HG02840 (cell line): ENCODE measurements at regions not wholly inside any gene's neighbourhood (a gene's known extent, or its start where the extent isn't known, plus 50 kb on each side); places are given as distances from the start of the nearest gene placed in this dataset.

Source experiments
- ATAC-seq: cut with Tn5 transposase; IDR thresholded peaks from one replicate; pipeline ENCODE4 v1.9.1; 2021; ENCODE audit warnings: mild to moderate bottlenecking, moderate library complexity, moderate number of reproducible peaks; ENCODE audit not compliant: unreplicated experiment, low FRiP score

GRCh38 chr5:71982717-71983395 lies 124.4 kb upstream of the MAP1B start:
- ATAC-seq: no peak

DNA sequence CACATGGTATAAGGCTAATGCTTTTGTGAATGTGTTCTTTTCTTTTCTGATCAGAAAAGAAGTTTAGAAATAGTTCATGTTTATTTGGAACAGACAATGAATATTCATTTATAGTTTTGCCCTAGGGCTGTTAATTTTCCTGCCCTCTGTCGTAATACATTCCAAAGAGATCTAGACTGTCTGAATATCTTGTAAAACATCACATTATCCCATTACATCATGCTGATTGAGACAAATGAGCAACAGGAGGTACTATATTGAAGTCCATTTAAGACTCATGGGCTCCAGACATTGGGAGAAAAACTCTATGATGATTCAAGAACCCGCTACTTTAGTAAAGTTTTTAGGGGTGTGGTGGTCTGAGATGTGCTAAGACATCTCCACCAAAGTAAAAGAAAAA lies 121.2 kb upstream of the MAP1B start:
- ATAC-seq: no peak

- no peak for ATAC-seq
Observed at GRCh38 chr5:71988808-71989207, 118.5 kb upstream of the MAP1B start.

GRCh38 chr5:71993600-71993999 lies 113.7 kb upstream of the MAP1B start:
- ATAC-seq: no peak

DNA sequence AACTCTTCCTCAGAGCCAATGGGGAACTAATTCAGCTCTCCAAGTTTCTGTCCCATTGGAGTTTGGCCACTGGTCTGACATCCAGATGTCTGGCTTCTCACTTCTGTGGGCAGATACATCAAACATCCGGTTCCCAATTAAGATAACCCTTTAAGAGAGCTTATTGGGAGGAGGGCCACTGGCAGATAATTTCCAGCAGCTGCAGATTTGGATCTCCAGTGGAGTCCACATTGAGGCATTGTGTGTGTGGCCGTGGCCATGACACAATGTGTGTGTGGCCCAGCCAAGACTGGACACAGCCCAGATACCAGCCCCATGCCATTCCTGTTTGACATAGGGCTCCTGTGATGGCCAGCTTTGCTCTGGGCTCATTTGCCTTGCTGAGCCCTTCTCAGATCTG lies 110.5 kb upstream of the MAP1B start:
- ATAC-seq: no peak

GRCh38 chr5:71998746-71999145 lies 108.5 kb upstream of the MAP1B start:
- ATAC-seq: no peak

- no peak for ATAC-seq
Observed at GRCh38 chr5:72000707-72001106, 106.6 kb upstream of the MAP1B start.

DNA sequence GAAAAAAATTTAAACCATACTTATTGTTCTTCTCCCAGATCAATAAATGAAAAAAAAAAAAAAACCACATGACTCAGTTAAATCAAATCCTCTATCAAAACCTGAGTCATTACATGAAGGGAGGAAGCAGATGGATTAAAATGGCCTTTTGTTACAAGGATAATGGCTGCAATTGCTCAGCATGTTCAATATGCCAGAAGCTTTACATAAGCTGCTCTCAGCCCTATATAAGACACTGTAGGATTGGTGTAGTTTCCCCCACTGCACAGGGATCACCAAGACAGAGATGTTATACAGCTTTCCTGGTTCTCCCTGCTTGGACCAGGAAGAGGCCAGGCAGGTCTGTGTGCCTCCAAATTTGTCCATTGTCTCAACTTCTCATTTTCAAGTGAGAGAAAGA lies 101.6 kb upstream of the MAP1B start:
- no peak for ATAC-seq

- ATAC-seq: no peak
Observed at GRCh38 chr5:72006361-72006760, 100.9 kb upstream of the MAP1B start.

- no peak for ATAC-seq
Observed at GRCh38 chr5:72007336-72008111, 99.8 kb upstream of the MAP1B start.

- no peak for ATAC-seq
Observed at GRCh38 chr5:72009280-72009679, 98.0 kb upstream of the MAP1B start.

GRCh38 chr5:72010430-72010829 lies 96.8 kb upstream of the MAP1B start:
- no peak for ATAC-seq

GRCh38 chr5:72012906-72013305 lies 94.4 kb upstream of the MAP1B start:
- ATAC-seq: no peak

DNA sequence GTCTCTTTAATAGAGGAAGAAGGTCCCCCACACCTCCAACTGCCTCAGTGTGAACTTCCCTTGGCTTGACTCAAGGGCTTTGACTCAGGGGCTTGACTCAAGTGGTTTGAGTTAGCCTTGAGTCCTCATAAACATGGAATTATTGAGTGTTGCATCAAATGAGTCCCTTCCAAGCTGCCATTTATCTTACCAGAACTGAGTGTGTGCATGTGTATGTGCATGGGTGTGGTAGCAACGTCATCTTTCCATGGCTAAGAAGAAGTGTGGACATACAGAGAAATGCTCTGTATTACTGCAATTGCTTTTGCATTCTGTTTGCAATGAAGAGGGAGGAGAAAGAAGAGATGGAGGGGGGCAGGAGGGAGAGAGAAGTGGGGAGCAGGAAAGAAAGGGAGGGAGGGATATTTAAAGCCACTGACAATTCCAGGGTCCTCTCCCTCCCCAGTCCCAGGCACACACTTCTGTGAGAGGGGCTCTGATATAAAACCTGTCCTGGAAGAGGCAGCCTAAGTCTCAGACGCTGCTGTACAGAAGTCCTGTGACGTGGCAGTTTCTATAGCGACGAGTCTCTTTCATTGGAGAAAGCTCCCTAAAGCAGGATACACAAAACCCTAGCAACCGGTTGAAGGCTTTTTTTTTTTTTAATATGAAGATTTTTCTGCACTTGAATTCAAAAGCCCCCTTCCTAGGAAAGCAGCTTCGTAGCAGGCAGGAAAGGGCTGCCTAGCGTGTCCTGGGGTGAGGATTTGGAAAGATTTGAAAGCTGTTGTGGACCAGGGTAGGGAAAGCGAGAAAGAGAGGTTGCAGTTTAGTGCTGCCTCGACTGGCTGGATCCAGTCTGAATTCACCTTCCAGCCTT lies 93.3 kb upstream of the MAP1B start:
- ATAC-seq: no peak

GRCh38 chr5:72015103-72015548 lies 92.1 kb upstream of the MAP1B start:
- no peak for ATAC-seq

GRCh38 chr5:72018143-72018803 lies 89.0 kb upstream of the MAP1B start:
- ATAC-seq: no peak

GRCh38 chr5:72020161-72020983 lies 86.9 kb upstream of the MAP1B start:
- ATAC-seq: no peak

- ATAC-seq: no peak
Observed at GRCh38 chr5:72021651-72022357, 85.5 kb upstream of the MAP1B start.

GRCh38 chr5:72028382-72028781 lies 78.9 kb upstream of the MAP1B start:
- ATAC-seq: no peak
